ENCODE measurements at regions not wholly inside any gene's neighbourhood (a gene's known extent, or its start where the extent isn't known, plus 50 kb on each side); places are given as distances from the start of the nearest gene placed in this dataset.

- no peak for DNase-seq (ENCODE audit: low spot score in 2 of 2, unreplicated experiment in 2 of 2)
- Mint-ChIP-seq H3K4me3 (no peak overlapping the region), H3K36me3 (no peaks in the 10 kb centered on the region), H3K4me1 (no peaks in the 10 kb centered on the region), H3K9me3 (no peaks in the 10 kb centered on the region), H3K27ac (no peak overlapping the region), H3K27me3 (ENCODE audit: low read depth) (peaks cover 1% of the 10 kb centered on the region)
- no peak for TF ChIP-seq CTCF (IDR thresholded peaks at IDR 0.05; ENCODE audit: unreplicated experiment)
Observed at GRCh38 chr5:38182991-38183390, 75.4 kb upstream of the EGFLAM start.

GRCh38 chr5:38168029-38168428 lies 90.3 kb upstream of the EGFLAM start:
- DNase-seq (ENCODE audit: low spot score in 2 of 2, unreplicated experiment in 2 of 2), result no peak
- Mint-ChIP-seq H3K36me3 (no peaks in the 10 kb centered on the region), H3K27me3 (ENCODE audit: low read depth) (peaks cover 32% of the 10 kb centered on the region), H3K27ac (no peak overlapping the region), H3K4me1 (peaks cover 5% of the 10 kb centered on the region), H3K4me3 (no peak overlapping the region), H3K9me3 (no peaks in the 10 kb centered on the region)
- no peak for TF ChIP-seq CTCF (IDR thresholded peaks at IDR 0.05; ENCODE audit: unreplicated experiment)

- DNase-seq (ENCODE audit: low spot score in 2 of 2, unreplicated experiment in 2 of 2), result no peak
- TF ChIP-seq CTCF (IDR thresholded peaks at IDR 0.05; ENCODE audit: unreplicated experiment), result no peak
- Mint-ChIP-seq H3K27me3 (ENCODE audit: low read depth) (peaks cover 32% of the 10 kb centered on the region), H3K36me3 (no peaks in the 10 kb centered on the region), H3K4me3 (no peak overlapping the region), H3K27ac (no peak overlapping the region), H3K4me1 (peaks cover 5% of the 10 kb centered on the region), H3K9me3 (no peaks in the 10 kb centered on the region)
Observed at GRCh38 chr5:38167562-38167996, 90.8 kb upstream of the EGFLAM start.

- no peak for TF ChIP-seq CTCF (IDR thresholded peaks at IDR 0.05; ENCODE audit: unreplicated experiment)
- Mint-ChIP-seq H3K27me3 (ENCODE audit: low read depth) (peaks cover 32% of the 10 kb centered on the region), H3K36me3 (no peaks in the 10 kb centered on the region), H3K4me3 (no peak overlapping the region), H3K9me3 (no peaks in the 10 kb centered on the region), H3K4me1 (peaks cover 5% of the 10 kb centered on the region), H3K27ac (no peak overlapping the region)
- DNase-seq (ENCODE audit: low spot score in 2 of 2, unreplicated experiment in 2 of 2), result no peak
Observed at GRCh38 chr5:38166832-38167231, 91.5 kb upstream of the EGFLAM start.

GRCh38 chr5:38165435-38165834 lies 92.9 kb upstream of the EGFLAM start:
- H3K4me1 Mint-ChIP-seq, result peaks cover 5% of the 10 kb centered on the region
- H3K4me3 Mint-ChIP-seq, result no peak overlapping the region
- DNase-seq (ENCODE audit: low spot score in 2 of 2, unreplicated experiment in 2 of 2), result no peak
- no peaks in the 10 kb centered on the region for H3K36me3 Mint-ChIP-seq
- no peak for TF ChIP-seq CTCF (IDR thresholded peaks at IDR 0.05; ENCODE audit: unreplicated experiment)
- no peak overlapping the region for H3K27ac Mint-ChIP-seq
- no peaks in the 10 kb centered on the region for H3K9me3 Mint-ChIP-seq
- peaks cover 38% of the 10 kb centered on the region for H3K27me3 Mint-ChIP-seq (ENCODE audit: low read depth)

- no peak for TF ChIP-seq CTCF (IDR thresholded peaks at IDR 0.05; ENCODE audit: unreplicated experiment)
- Mint-ChIP-seq H3K4me1 (peaks cover 5% of the 10 kb centered on the region), H3K27ac (no peak overlapping the region), H3K36me3 (no peaks in the 10 kb centered on the region), H3K9me3 (no peaks in the 10 kb centered on the region), H3K4me3 (no peak overlapping the region), H3K27me3 (ENCODE audit: low read depth) (peaks cover 38% of the 10 kb centered on the region)
- DNase-seq (ENCODE audit: low spot score in 2 of 2, unreplicated experiment in 2 of 2), result no peak
Observed at GRCh38 chr5:38164776-38165399, 93.5 kb upstream of the EGFLAM start.

Data from mesothelial cell of epicardium (in vitro differentiated cells).